ENCODE measurements at regions not wholly inside any gene's neighbourhood (a gene's known extent, or its start where the extent isn't known, plus 50 kb on each side); places are given as distances from the start of the nearest gene placed in this dataset.

- ATAC-seq, result peak; percentile 75
- peaks cover 21% of the 10 kb centered on the region for H3K9me3 ChIP-seq (ENCODE audit: low read length)
- H3K4me2 ChIP-seq (ENCODE audit: low read depth, low read length), result no peak overlapping the region
Observed at GRCh38 chr6:8539453-8539852, 104.1 kb upstream of the SLC35B3 start.

More at GRCh38 chr6:8539453-8539852, 104.1 kb upstream of the SLC35B3 start:
- ChIA-PET CTCF (ENCODE audit: low intra/inter-chr PET ratio, low total read pairs) (interaction anchor here (1.7 kb wide), 1 partner anchor 349 kb away, joined by 10 read pairs; no protein-coding TSS in a partner anchor), POLR2A (no interaction called here)
- H3K27me3 ChIP-seq (ENCODE audit: control insufficient read depth in 1 of 2, insufficient read depth in 2 of 2, low read length in 2 of 2), result no peaks in the 10 kb centered on the region
- FAIRE-seq (no peak), DNase-seq (ENCODE audit: low spot score) (peak; percentile 28)
- no peak overlapping the region for H3K27ac ChIP-seq (ENCODE audit: extremely low read length, insufficient read depth, low read length)
- intact Hi-C loops (cut with micrococcal nuclease; ENCODE audit: unreplicated experiment), result loop anchor here (1.0 to 2.0 kb wide), 2 partner anchors 174 to 1895 kb away; no protein-coding TSS in a partner anchor
- no peaks in the 10 kb centered on the region for H3K79me2 ChIP-seq (ENCODE audit: insufficient read depth, low read length)
- no peaks in the 10 kb centered on the region for H4K20me1 ChIP-seq (ENCODE audit: insufficient read depth, low read length)
- TF ChIP-seq THRA (CRISPR knock-in tag; IDR thresholded peaks at IDR 0.05; ENCODE audit: borderline replicate concordance) (no peak), SMC3 (IDR thresholded peaks at IDR 0.05; ENCODE audit: low read length) (peak; percentile 50; the same call in 1 of the 2 replicates), CTCF (CRISPR knock-in tag; IDR thresholded peaks at IDR 0.05) (peak; percentile 54), PTBP1 (IDR thresholded peaks at IDR 0.05; ENCODE audit: low read depth, low read length, poor library complexity, severe bottlenecking) (no peak), RAD21 (CRISPR knock-in tag; IDR thresholded peaks at IDR 0.05) (peak; percentile 66), MIXL1 (CRISPR knock-in tag; IDR thresholded peaks at IDR 0.05) (0 out of 2 replicates have a peak, but pooled peaks have one; percentile 36), STAG1 (CRISPR knock-in tag; IDR thresholded peaks at IDR 0.05) (peak; percentile 76)
- H3K36me3 ChIP-seq (replicated peaks in 1 of 2; ENCODE audit: control insufficient read depth in 1 of 2, insufficient read depth in 2 of 2, low read length in 2 of 2), result no peaks in the 10 kb centered on the region
- H2AFZ ChIP-seq (ENCODE audit: low read length), result no peak overlapping the region
- no peaks in the 10 kb centered on the region for H3K4me1 ChIP-seq (ENCODE audit: insufficient read depth, low read length)
- no peak overlapping the region for H3K9ac ChIP-seq (ENCODE audit: insufficient read depth, low read depth, low read length)
- in situ Hi-C loops (cut with HindIII; ENCODE audit: extremely low pct_ligation_motif_present, low pct_unique_long_range_greater_than_20kb), result loop anchor here (25.0 kb wide), 1 partner anchor 1898 kb away; no protein-coding TSS in a partner anchor
- no peak overlapping the region for H3K4me3 ChIP-seq (replicated peaks in 1 of 3; ENCODE audit: insufficient read depth in 1 of 3, low read depth in 2 of 3, low read length in 3 of 3)
- no TSS peak for BruUV-seq (replicated peaks)

Measured in HepG2 (cell line).